ENCODE measurements at regions not wholly inside any gene's neighbourhood (a gene's known extent, or its start where the extent isn't known, plus 50 kb on each side); places are given as distances from the start of the nearest gene placed in this dataset.

GRCh38 chr21:14617871-14618270 lies 71.8 kb upstream of the SAMSN1 start:
- no peaks in the 10 kb centered on the region for H3F3A ChIP-seq (ENCODE audit: control insufficient read depth, insufficient read depth)
- no peak overlapping the region for H3K27ac ChIP-seq (ENCODE audit: low read depth, low read length)
- no peaks in the 10 kb centered on the region for H4K20me1 ChIP-seq (ENCODE audit: control insufficient read depth, insufficient read depth, low read depth, low read length)
- no peaks in the 10 kb centered on the region for H3K36me3 ChIP-seq (ENCODE audit: control insufficient read depth, low read length)
- H3K9me3 ChIP-seq (ENCODE audit: control insufficient read depth, insufficient read depth, low read length), result no peaks in the 10 kb centered on the region; the same call in 1 of the 2 replicates
- H3K4me2 ChIP-seq (ENCODE audit: low read length), result no peak overlapping the region
- no peaks in the 10 kb centered on the region for H3K9me2 ChIP-seq (replicated peaks; ENCODE audit: control insufficient read depth, low read length)
- no peaks in the 10 kb centered on the region for H3K4me1 ChIP-seq (ENCODE audit: control insufficient read depth, low read length)
- H3K4me3 ChIP-seq (ENCODE audit: low read length), result no peak overlapping the region
- no peaks in the 10 kb centered on the region for H3K79me2 ChIP-seq (ENCODE audit: control insufficient read depth, low read length)
- H3K27me3 ChIP-seq (ENCODE audit: control insufficient read depth, low read length), result no peaks in the 10 kb centered on the region
- TF ChIP-seq, protein P1, sequence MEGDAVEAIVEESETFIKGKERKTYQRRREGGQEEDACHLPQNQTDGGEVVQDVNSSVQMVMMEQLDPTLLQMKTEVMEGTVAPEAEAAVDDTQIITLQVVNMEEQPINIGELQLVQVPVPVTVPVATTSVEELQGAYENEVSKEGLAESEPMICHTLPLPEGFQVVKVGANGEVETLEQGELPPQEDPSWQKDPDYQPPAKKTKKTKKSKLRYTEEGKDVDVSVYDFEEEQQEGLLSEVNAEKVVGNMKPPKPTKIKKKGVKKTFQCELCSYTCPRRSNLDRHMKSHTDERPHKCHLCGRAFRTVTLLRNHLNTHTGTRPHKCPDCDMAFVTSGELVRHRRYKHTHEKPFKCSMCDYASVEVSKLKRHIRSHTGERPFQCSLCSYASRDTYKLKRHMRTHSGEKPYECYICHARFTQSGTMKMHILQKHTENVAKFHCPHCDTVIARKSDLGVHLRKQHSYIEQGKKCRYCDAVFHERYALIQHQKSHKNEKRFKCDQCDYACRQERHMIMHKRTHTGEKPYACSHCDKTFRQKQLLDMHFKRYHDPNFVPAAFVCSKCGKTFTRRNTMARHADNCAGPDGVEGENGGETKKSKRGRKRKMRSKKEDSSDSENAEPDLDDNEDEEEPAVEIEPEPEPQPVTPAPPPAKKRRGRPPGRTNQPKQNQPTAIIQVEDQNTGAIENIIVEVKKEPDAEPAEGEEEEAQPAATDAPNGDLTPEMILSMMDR (IDR thresholded peaks at IDR 0.05; ENCODE audit: low read depth, low read length, poor library complexity, severe bottlenecking), result no peak
- no peak for TF ChIP-seq EZH2phosphoT487 (IDR thresholded peaks at IDR 0.05; ENCODE audit: borderline replicate concordance, low read length)

- Histone ChIP-seq H3K36me3 (ENCODE audit: control insufficient read depth, low read length) (no peaks in the 10 kb centered on the region), H3K79me2 (ENCODE audit: control insufficient read depth, low read length) (no peaks in the 10 kb centered on the region), H3K27ac (ENCODE audit: low read depth, low read length) (no peak overlapping the region), H3K27me3 (ENCODE audit: control insufficient read depth, low read length) (no peaks in the 10 kb centered on the region), H3K4me3 (ENCODE audit: low read length) (no peak overlapping the region), H3K4me1 (ENCODE audit: control insufficient read depth, low read length) (no peaks in the 10 kb centered on the region), H3K4me2 (ENCODE audit: low read length) (no peak overlapping the region), H3K9me2 (replicated peaks; ENCODE audit: control insufficient read depth, low read length) (no peaks in the 10 kb centered on the region), H4K20me1 (ENCODE audit: control insufficient read depth, insufficient read depth, low read depth, low read length) (no peaks in the 10 kb centered on the region), H3F3A (ENCODE audit: control insufficient read depth, insufficient read depth) (no peaks in the 10 kb centered on the region), H3K9me3 (ENCODE audit: control insufficient read depth, insufficient read depth, low read length) (no peaks in the 10 kb centered on the region; the same call in 1 of the 2 replicates)
- no peak for TF ChIP-seq EZH2phosphoT487 (IDR thresholded peaks at IDR 0.05; ENCODE audit: borderline replicate concordance, low read length)
- TF ChIP-seq, protein P1 (IDR thresholded peaks at IDR 0.05; ENCODE audit: low read depth, low read length, poor library complexity, severe bottlenecking), result no peak
Measured at GRCh38 chr21:14617040-14617393, 70.9 kb upstream of the SAMSN1 start.

- Histone ChIP-seq H3K4me2 (ENCODE audit: low read length) (no peak overlapping the region), H3K4me1 (ENCODE audit: control insufficient read depth, low read length) (no peaks in the 10 kb centered on the region), H3K79me2 (ENCODE audit: control insufficient read depth, low read length) (no peaks in the 10 kb centered on the region), H3K4me3 (ENCODE audit: low read length) (no peak overlapping the region), H3K9me2 (replicated peaks; ENCODE audit: control insufficient read depth, low read length) (no peaks in the 10 kb centered on the region), H3F3A (ENCODE audit: control insufficient read depth, insufficient read depth) (no peaks in the 10 kb centered on the region), H3K9me3 (ENCODE audit: control insufficient read depth, insufficient read depth, low read length) (no peaks in the 10 kb centered on the region; the same call in 1 of the 2 replicates), H3K27me3 (ENCODE audit: control insufficient read depth, low read length) (no peaks in the 10 kb centered on the region), H3K27ac (ENCODE audit: low read depth, low read length) (no peak overlapping the region), H4K20me1 (ENCODE audit: control insufficient read depth, insufficient read depth, low read depth, low read length) (no peaks in the 10 kb centered on the region), H3K36me3 (ENCODE audit: control insufficient read depth, low read length) (no peaks in the 10 kb centered on the region)
- TF ChIP-seq EZH2phosphoT487 (IDR thresholded peaks at IDR 0.05; ENCODE audit: borderline replicate concordance, low read length), result no peak
- TF ChIP-seq, protein P1 (IDR thresholded peaks at IDR 0.05; ENCODE audit: low read depth, low read length, poor library complexity, severe bottlenecking), result no peak
Measured at GRCh38 chr21:14616380-14617039, 70.4 kb upstream of the SAMSN1 start.
